H9 (cell line): ENCODE measurements at regions not wholly inside any gene's neighbourhood (a gene's known extent, or its start where the extent isn't known, plus 50 kb on each side); places are given as distances from the start of the nearest gene placed in this dataset.

Experiments
- DNase-seq: peaks from one replicate; pipeline ENCODE4 v3.0.0-alpha.2; 2017
- H2AFZ ChIP-seq: one replicate; pipeline ENCODE4 v1.6.1; 2013; ENCODE audit warnings: mild to moderate bottlenecking, low read length, control low read depth, moderate library complexity
- H2AK5ac ChIP-seq: 2 replicates; pipeline ENCODE4 v1.6.1; 2013; ENCODE audit warnings: low read length, control low read depth, mixed read lengths; ENCODE audit not compliant: insufficient read length
- H2BK120ac ChIP-seq: one replicate; pipeline ENCODE4 v1.6.1; 2013; ENCODE audit warnings: low read depth, mild to moderate bottlenecking, low read length, control low read depth, inconsistent platforms; ENCODE audit not compliant: poor library complexity, severe bottlenecking
- H2BK12ac ChIP-seq: 2 replicates; pipeline ENCODE4 v1.6.1; 2013; ENCODE audit warnings: low read length, control low read depth, mixed read lengths, low read depth; ENCODE audit not compliant: insufficient read length
- H2BK15ac ChIP-seq: 2 replicates; pipeline ENCODE4 v1.6.1; 2013; ENCODE audit warnings: low read depth, low read length, control low read depth
- H2BK20ac ChIP-seq: one replicate; pipeline ENCODE4 v1.6.1; 2013; ENCODE audit warnings: low read depth, mild to moderate bottlenecking, low read length, control low read depth, inconsistent platforms; ENCODE audit not compliant: poor library complexity, severe bottlenecking
- H2BK5ac ChIP-seq: 2 replicates; pipeline ENCODE4 v1.6.1; 2013; ENCODE audit warnings: low read length, control low read depth, mixed read lengths; ENCODE audit not compliant: insufficient read length
- H3K14ac ChIP-seq: 2 replicates; pipeline ENCODE4 v1.6.1; 2013; ENCODE audit warnings: low read length, control low read depth; ENCODE audit not compliant: insufficient read depth
- H3K18ac ChIP-seq: 2 replicates; pipeline ENCODE4 v1.6.1; 2013; ENCODE audit warnings: low read depth, mild to moderate bottlenecking, mixed read lengths, low read length, control low read depth; ENCODE audit not compliant: insufficient read length
- H3K23ac ChIP-seq: 2 replicates; pipeline ENCODE4 v1.6.1; 2013; ENCODE audit warnings: low read length, control low read depth, mixed read lengths, low read depth; ENCODE audit not compliant: insufficient read length
- H3K23me2 ChIP-seq: 2 replicates; pipeline ENCODE4 v1.6.1; 2013; ENCODE audit warnings: low read depth, mild to moderate bottlenecking, mixed read lengths, low read length, control low read depth; ENCODE audit not compliant: insufficient read length, poor library complexity, severe bottlenecking
- H3K27ac ChIP-seq: 2 replicates; pipeline ENCODE4 v1.5.1; 2013; ENCODE audit warnings: low read length, control low read depth, mixed read lengths, low read depth; ENCODE audit not compliant: insufficient read length
- H3K27me3 ChIP-seq: 2 replicates; pipeline ENCODE4 v1.6.1; 2013; ENCODE audit warnings: low read length, control low read depth, inconsistent platforms; ENCODE audit not compliant: insufficient read depth
- H3K4ac ChIP-seq: 2 replicates; pipeline ENCODE4 v1.6.1; 2013; ENCODE audit warnings: low read depth, mild to moderate bottlenecking, control low read depth, inconsistent platforms, low read length, moderate library complexity
- H3K4me1 ChIP-seq: 2 replicates; pipeline ENCODE4 v1.6.1; 2013; ENCODE audit warnings: low read length, control low read depth, inconsistent platforms; ENCODE audit not compliant: insufficient read depth
- H3K4me2 ChIP-seq: 2 replicates; pipeline ENCODE4 v1.6.1; 2013; ENCODE audit warnings: low read length, control low read depth, mixed read lengths; ENCODE audit not compliant: insufficient read length, insufficient read depth
- H3K56ac ChIP-seq: 2 replicates; pipeline ENCODE4 v1.6.1; 2013; ENCODE audit warnings: low read depth, mild to moderate bottlenecking, mixed read lengths, low read length, control low read depth; ENCODE audit not compliant: insufficient read length
- H3K79me1 ChIP-seq: 2 replicates; pipeline ENCODE4 v1.6.1; 2013; ENCODE audit warnings: low read depth, mild to moderate bottlenecking, moderate library complexity, low read length, control low read depth, inconsistent platforms; ENCODE audit not compliant: insufficient read depth, poor library complexity, severe bottlenecking
- H3K79me2 ChIP-seq: 2 replicates; pipeline ENCODE4 v1.6.1; 2013; ENCODE audit warnings: low read length, control low read depth, inconsistent platforms; ENCODE audit not compliant: insufficient read depth
- H3K9ac ChIP-seq: 2 replicates; pipeline ENCODE4 v1.6.1; 2013; ENCODE audit warnings: low read length, control low read depth, mixed read lengths; ENCODE audit not compliant: insufficient read length; ENCODE audit errors: extremely low read depth
- H3K9me3 ChIP-seq: one replicate; pipeline ENCODE4 v1.6.1; 2013; ENCODE audit warnings: low read depth, low read length, inconsistent platforms; ENCODE audit not compliant: control insufficient read depth
- H3T11ph ChIP-seq: one replicate; pipeline ENCODE4 v1.6.1; 2013; ENCODE audit warnings: mild to moderate bottlenecking, low read length, control low read depth, inconsistent platforms
- H4K20me1 ChIP-seq: one replicate; pipeline ENCODE4 v1.6.1; 2013; ENCODE audit not compliant: control insufficient read depth, insufficient read length, insufficient read depth
- H4K5ac ChIP-seq: 2 replicates; pipeline ENCODE4 v1.6.1; 2013; ENCODE audit warnings: low read depth, mild to moderate bottlenecking, mixed read lengths, low read length, control low read depth; ENCODE audit not compliant: insufficient read length
- H4K8ac ChIP-seq: replicated peaks from 2 replicates; pipeline ENCODE4 v1.6.1; 2013; ENCODE audit warnings: low read length, control low read depth, mixed read lengths, low read depth; ENCODE audit not compliant: insufficient read length
- H4K91ac ChIP-seq: 2 replicates; pipeline ENCODE4 v1.6.1; 2013; ENCODE audit warnings: low read depth, mild to moderate bottlenecking, moderate library complexity, mixed read lengths, low read length, control low read depth; ENCODE audit not compliant: insufficient read length
- H3K27ac Mint-ChIP-seq, 3 experiments: 2 replicates in 2 of 3; 3 replicates in 1 of 3; pipeline ENCODE4 v1.8.0; 2020 to 2021; ENCODE audit warnings: mixed read lengths in 3 of 3, mild to moderate bottlenecking in 1 of 3, moderate library complexity in 1 of 3
- H3K27me3 Mint-ChIP-seq: 2 replicates; pipeline ENCODE4 v1.8.0; 2021; ENCODE audit warnings: low read depth, mild to moderate bottlenecking, moderate library complexity, mixed read lengths
- H3K36me3 Mint-ChIP-seq, 3 experiments: 2 replicates in 2 of 3; 3 replicates in 1 of 3; pipeline ENCODE4 v1.8.0; 2020 to 2021; ENCODE audit warnings: low read depth in 3 of 3, mixed read lengths in 3 of 3; ENCODE audit not compliant: insufficient read depth in 1 of 3
- H3K4me1 Mint-ChIP-seq, 2 experiments: 2 replicates each; pipeline ENCODE4 v1.8.0; 2020; ENCODE audit warnings: mixed read lengths in 2 of 2
- H3K4me3 Mint-ChIP-seq, 2 experiments: 2 replicates in 1 of 2; 3 replicates in 1 of 2; pipeline ENCODE4 v1.8.0; 2020 to 2021; ENCODE audit warnings: mild to moderate bottlenecking in 2 of 2, mixed read lengths in 2 of 2, moderate library complexity in 1 of 2
- H3K9me3 Mint-ChIP-seq, 2 experiments: 2 replicates in 1 of 2; 3 replicates in 1 of 2; pipeline ENCODE4 v1.8.0; 2020; ENCODE audit warnings: mild to moderate bottlenecking in 2 of 2, mixed read lengths in 2 of 2, moderate library complexity in 1 of 2
- CTCF ChIP-seq: fragments of 200-600 bp; sonication (generic); conservative IDR thresholded peaks from 3 replicates; pipeline ENCODE4 v1.8.0; 2021; ENCODE audit warnings: antibody characterized with exemption, mild to moderate bottlenecking
- WGBS: extraction: QIAGEN DNeasy Blood & Tissue Kit; methylation state at CpG from one replicate; pipeline ENCODE4 v1.1.7; 2013; ENCODE audit warnings: missing lambda C conversion rate, low lambda C conversion rate, mixed read lengths; ENCODE audit not compliant: insufficient read length; ENCODE audit errors: extremely low coverage; 5-methylcytosine and 5-hydroxymethylcytosine counted together

- WGBS, result no CpG with 5 or more reads among the region's 2 CpGs
- H3K9me3 Mint-ChIP-seq, result no peaks in the 10 kb centered on the region
- H3K9ac ChIP-seq, result no peak overlapping the region
These were observed 120.7 kb upstream of the MYL2 start for GRCh38 chr12:111041091-111041490.

More at GRCh38 chr12:111041091-111041490, 120.7 kb upstream of the MYL2 start:
- Histone ChIP-seq H3K18ac (no peak overlapping the region), H4K20me1 (no peaks in the 10 kb centered on the region), H3K23ac (no peak overlapping the region), H3K4ac (no peak overlapping the region), H3K9me3 (no peaks in the 10 kb centered on the region), H3K27ac (no peak overlapping the region), H4K8ac (no peak overlapping the region), H2BK20ac (no peak overlapping the region), H3K14ac (no peak overlapping the region), H2BK15ac (no peak overlapping the region), H3T11ph (no peak overlapping the region), H3K56ac (no peak overlapping the region), H2AFZ (no peak overlapping the region), H4K91ac (no peak overlapping the region), H3K79me2 (no peaks in the 10 kb centered on the region; the same call in 1 of the 2 replicates), H2BK5ac (no peak overlapping the region), H3K4me2 (no peak overlapping the region), H4K5ac (no peak overlapping the region), H2AK5ac (no peak overlapping the region), H3K4me1 (no peaks in the 10 kb centered on the region; the same call in 1 of the 2 replicates), H3K79me1 (peaks cover 2% of the 10 kb centered on the region), H2BK12ac (no peak overlapping the region), H2BK120ac (no peak overlapping the region), H3K27me3 (peaks cover 5% of the 10 kb centered on the region; the same call in 1 of the 2 replicates), H3K23me2 (peaks cover 5% of the 10 kb centered on the region)
- no peak for TF ChIP-seq CTCF
- no peak for DNase-seq
- Mint-ChIP-seq H3K4me3 (no peak overlapping the region), H3K36me3 (peaks cover 0 to 6% (median 3%) of the 10 kb centered on the region in 3 experiments; a peak in 3 of 7 replicates), H3K27ac (no peak overlapping the region), H3K4me1 (peaks cover 20 to 30% of the 10 kb centered on the region in 2 experiments), H3K27me3 (peaks cover 18% of the 10 kb centered on the region)
